Activated CD4-positive, alpha-beta memory T cell treated with anti-CD3 and anti-CD28 coated beads, Interleukin-2, amount 10 ng/mL, durations not matched to agents 7 days and 5 days (primary cell): ENCODE measurements at regions not wholly inside any gene's neighbourhood (a gene's known extent, or its start where the extent isn't known, plus 50 kb on each side); places are given as distances from the start of the nearest gene placed in this dataset.
"Not testable (repeated sequence)": the region's sequence is repeated elsewhere in the genome, so short reads cannot be mapped to it uniquely, and the experiment has no call there.

Source experiments
- CTCF ChIA-PET: fragments of 350-600 bp; sonication (Branson Sonifier 250); formaldehyde crosslinking; loops from one replicate; lab custom pipeline; 2021; ENCODE audit warnings: antibody characterized with exemption, inconsistent platforms; lab: Charles Lee
- POLR2A ChIA-PET: fragments of 350-600 bp; sonication (Branson Sonifier 250); formaldehyde crosslinking; loops from one replicate; lab custom pipeline; 2021; ENCODE audit warnings: antibody characterized with exemption; lab: Charles Lee
- DNase-seq: peaks from one replicate; pipeline ENCODE4 v3.0.0-alpha.2; 2020
- H3K27ac Mint-ChIP-seq: one replicate; pipeline ENCODE4 v1.8.0; 2021; ENCODE audit warnings: mild to moderate bottlenecking, mixed read lengths
- H3K27me3 Mint-ChIP-seq: one replicate; pipeline ENCODE4 v1.8.0; 2021; ENCODE audit warnings: mixed read lengths
- H3K36me3 Mint-ChIP-seq: one replicate; pipeline ENCODE4 v1.8.0; 2021; ENCODE audit warnings: low read depth, mixed read lengths
- H3K4me1 Mint-ChIP-seq: one replicate; pipeline ENCODE4 v1.8.0; 2021; ENCODE audit warnings: mixed read lengths
- H3K4me3 Mint-ChIP-seq: one replicate; pipeline ENCODE4 v1.8.0; 2021; ENCODE audit warnings: mild to moderate bottlenecking, mixed read lengths
- H3K9me3 Mint-ChIP-seq: one replicate; pipeline ENCODE4 v1.8.0; 2021; ENCODE audit warnings: mixed read lengths

DNA sequence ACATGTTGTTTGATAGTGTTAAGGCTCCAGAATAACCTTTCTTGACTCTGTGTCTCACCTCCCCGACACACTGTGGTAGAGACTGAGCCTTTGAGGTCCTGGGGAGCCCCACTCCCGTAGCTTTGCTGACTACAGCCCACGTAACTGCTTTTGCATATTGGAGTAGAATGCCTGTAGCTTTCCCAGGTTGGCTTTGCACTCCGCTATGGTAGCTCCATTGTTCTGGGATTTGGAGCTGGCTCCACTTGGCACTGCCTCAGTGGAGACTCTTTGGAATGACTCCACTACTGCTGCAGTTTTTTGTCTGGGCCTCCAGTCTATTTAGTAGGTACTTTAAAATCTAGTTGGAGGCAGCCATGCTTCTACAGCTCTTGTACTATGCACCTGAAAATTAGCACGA lies 56.2 kb upstream of the ANXA1 start:
- Mint-ChIP-seq H3K36me3 (no peaks in the 10 kb centered on the region), H3K4me3 (no peak overlapping the region), H3K9me3 (no peaks in the 10 kb centered on the region), H3K27me3 (peaks cover 6% of the 10 kb centered on the region), H3K27ac (no peak overlapping the region), H3K4me1 (peaks cover 3% of the 10 kb centered on the region)
- ChIA-PET POLR2A (no interaction called here), CTCF (interaction anchor here (0.5 kb wide), 1 partner anchor 273 kb away, joined by 3 read pairs; no protein-coding TSS in a partner anchor)
- DNase-seq, result no peak

DNA sequence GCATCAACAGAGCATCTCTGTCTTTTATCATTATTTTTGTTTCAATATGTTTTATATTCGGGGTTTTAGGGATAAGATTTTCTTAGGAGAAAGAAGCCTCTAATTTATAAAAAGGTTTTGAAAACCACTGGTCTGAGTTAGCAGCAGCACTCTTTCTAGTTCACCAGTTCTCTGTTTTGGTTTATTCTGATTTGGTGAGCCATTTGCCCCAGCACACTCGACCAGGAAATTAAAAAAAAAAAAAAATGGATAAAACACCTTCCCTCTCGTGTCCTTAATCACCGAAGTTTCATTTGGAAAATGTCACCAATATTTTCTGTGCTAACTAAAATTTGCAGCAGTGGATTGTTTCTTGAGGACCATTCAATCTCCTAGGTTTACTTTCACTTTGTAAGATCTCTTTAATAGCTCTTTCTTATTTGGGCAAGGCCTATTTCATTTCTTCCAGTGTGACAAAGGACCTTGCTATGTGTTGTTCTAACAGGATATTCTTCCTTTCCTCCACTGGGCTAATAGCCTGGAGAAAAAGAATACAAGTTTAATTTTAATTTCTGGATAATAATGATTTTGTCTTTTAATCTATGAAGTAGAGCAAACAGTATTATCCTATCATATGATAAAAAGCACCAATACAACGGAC lies 57.8 kb upstream of the ANXA1 start:
- H3K27ac Mint-ChIP-seq, result no peak overlapping the region
- no peak overlapping the region for H3K4me3 Mint-ChIP-seq
- DNase-seq, result no peak
- H3K9me3 Mint-ChIP-seq, result no peaks in the 10 kb centered on the region
- ChIA-PET CTCF (no interaction called here), POLR2A (no interaction called here)
- peaks cover 2% of the 10 kb centered on the region for H3K27me3 Mint-ChIP-seq
- peaks cover 3% of the 10 kb centered on the region for H3K4me1 Mint-ChIP-seq
- no peaks in the 10 kb centered on the region for H3K36me3 Mint-ChIP-seq

DNA sequence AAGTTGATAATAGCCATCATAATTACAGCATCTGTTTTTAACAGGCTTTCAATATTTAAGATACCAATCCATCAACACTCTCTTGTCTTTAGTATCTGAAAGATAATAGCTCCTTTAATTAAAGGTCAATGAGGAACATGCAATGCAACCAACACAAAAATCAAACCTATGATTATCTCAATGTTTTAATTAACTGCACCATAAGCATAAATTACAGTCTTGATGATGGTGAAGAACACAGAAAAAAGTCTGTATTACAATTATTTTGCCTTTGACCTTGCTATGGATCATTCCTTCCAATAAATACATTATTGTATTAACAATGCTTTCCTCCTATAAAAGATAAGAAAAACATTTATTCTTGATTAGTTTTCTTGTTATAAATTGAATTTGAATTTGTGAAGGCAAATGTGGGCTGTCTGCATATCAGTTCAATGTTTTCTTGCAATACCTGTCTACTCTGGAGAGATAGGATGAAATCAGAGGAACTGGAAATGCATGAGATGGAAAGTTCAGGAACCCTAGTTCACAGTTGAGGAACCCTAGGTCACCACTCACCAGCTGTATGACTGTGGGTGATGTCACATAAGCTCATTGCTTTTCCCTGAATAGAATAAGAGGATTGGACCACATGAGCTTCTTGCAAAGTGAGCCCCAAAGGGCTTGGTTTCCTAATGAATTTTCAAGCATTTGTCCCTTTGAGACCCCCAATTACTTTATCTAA lies 58.5 kb upstream of the ANXA1 start:
- no peak for DNase-seq
- H3K9me3 Mint-ChIP-seq, result no peaks in the 10 kb centered on the region
- H3K27me3 Mint-ChIP-seq, result peaks cover 2% of the 10 kb centered on the region
- no peaks in the 10 kb centered on the region for H3K36me3 Mint-ChIP-seq
- peaks cover 3% of the 10 kb centered on the region for H3K4me1 Mint-ChIP-seq
- H3K4me3 Mint-ChIP-seq, result no peak overlapping the region
- H3K27ac Mint-ChIP-seq, result no peak overlapping the region
- POLR2A ChIA-PET, result no interaction called here
- CTCF ChIA-PET, result no interaction called here

DNA sequence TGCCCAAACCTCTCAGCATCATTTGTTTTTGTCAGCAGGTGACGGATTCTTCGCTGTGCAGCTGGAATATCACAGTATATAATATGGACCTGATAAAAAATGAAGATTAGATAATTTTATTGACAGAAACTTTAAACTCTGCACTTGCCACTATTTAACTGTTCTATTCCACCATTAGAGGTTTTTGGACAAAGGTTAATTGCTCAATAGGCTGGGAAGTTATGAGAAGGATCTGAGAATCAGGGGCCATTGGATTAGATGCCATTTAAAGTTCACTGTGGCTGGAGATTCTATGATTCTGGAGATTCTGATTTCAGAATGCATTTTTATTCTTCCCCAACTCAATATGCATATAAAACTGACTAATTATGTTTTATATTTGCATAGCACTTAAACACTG lies 59.8 kb upstream of the ANXA1 start:
- peaks cover 3% of the 10 kb centered on the region for H3K4me1 Mint-ChIP-seq
- no peak for DNase-seq
- no peak overlapping the region for H3K4me3 Mint-ChIP-seq
- CTCF ChIA-PET, result interaction anchor here (1.4 to 1.6 kb wide), 2 partner anchors 9 to 13 kb away, joined by 3 to 5 read pairs; no protein-coding TSS in a partner anchor
- H3K36me3 Mint-ChIP-seq, result no peaks in the 10 kb centered on the region
- POLR2A ChIA-PET, result no interaction called here
- peaks cover 2% of the 10 kb centered on the region for H3K27me3 Mint-ChIP-seq
- H3K27ac Mint-ChIP-seq, result no peak overlapping the region
- H3K9me3 Mint-ChIP-seq, result no peaks in the 10 kb centered on the region

DNA sequence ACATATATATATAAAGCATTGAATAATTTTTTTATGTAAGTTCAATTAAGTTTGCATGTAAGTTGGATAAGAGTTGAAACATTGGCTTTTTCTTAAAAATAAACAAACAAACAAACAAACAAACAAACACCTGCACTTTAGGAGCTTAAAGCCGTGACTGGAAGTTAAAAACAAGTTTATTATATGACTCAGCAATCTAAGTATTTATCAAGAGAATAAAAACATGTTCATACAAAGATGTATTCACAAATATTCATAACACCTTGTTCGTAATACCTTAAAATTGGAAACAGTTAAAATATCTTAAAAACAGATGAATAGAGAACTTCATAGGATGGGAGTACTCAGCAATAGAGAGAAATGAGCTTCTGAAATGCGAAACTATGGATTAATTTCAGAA lies 61.5 kb upstream of the ANXA1 start:
- H3K27ac Mint-ChIP-seq, result no peak overlapping the region
- CTCF ChIA-PET, result interaction anchor here (1.2 kb wide), 1 partner anchor 93 kb away, joined by 5 read pairs; no protein-coding TSS in a partner anchor

DNA sequence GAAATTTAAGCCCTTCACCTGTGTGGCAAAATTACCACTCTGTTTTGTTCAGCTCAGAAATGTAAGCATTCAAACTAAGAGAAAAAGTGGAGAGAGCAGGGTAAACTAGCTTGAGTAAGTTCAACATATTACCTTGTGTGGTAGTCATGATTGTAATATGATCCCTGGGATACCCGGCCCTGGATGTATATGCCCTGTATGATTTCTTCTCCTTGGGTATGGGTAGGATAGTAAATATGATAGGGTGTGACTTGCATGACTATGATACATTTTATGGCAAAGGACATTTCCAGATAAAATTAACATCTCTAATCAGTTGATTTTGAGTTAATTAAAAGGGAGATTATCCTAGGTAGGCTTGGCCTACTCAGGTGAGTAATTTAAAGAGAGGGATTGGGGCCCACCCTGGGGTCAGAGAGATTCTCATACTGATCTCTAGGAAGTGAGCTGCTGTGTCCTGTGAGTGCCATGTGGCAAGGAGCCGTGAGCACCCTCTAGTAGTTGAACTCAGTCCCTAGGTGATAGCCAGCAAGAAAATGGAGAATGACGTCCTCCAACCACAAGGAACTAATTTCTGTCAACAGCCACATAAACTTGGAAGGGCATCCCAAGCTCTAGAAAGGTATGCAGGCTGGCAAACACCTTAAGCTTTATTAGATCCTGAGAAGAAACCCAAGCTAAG lies 62.2 kb upstream of the ANXA1 start:
- H3K9me3 Mint-ChIP-seq, result no peaks in the 10 kb centered on the region
- no peak overlapping the region for H3K4me3 Mint-ChIP-seq
- H3K27me3 Mint-ChIP-seq, result peaks cover 5% of the 10 kb centered on the region
- POLR2A ChIA-PET, result no interaction called here
- peaks cover 3% of the 10 kb centered on the region for H3K4me1 Mint-ChIP-seq
- H3K27ac Mint-ChIP-seq, result no peak overlapping the region
- CTCF ChIA-PET, result interaction anchor here (1.2 kb wide), 1 partner anchor 94 kb away, joined by 5 read pairs; no protein-coding TSS in a partner anchor
- no peaks in the 10 kb centered on the region for H3K36me3 Mint-ChIP-seq
- no peak for DNase-seq

More for the DNA sequence above, 61.5 kb upstream of the ANXA1 start:
- Mint-ChIP-seq H3K27me3 (peaks cover 5% of the 10 kb centered on the region), H3K9me3 (no peaks in the 10 kb centered on the region), H3K4me3 (no peak overlapping the region), H3K36me3 (no peaks in the 10 kb centered on the region), H3K4me1 (peaks cover 3% of the 10 kb centered on the region)
- no peak for DNase-seq
- POLR2A ChIA-PET, result no interaction called here

DNA sequence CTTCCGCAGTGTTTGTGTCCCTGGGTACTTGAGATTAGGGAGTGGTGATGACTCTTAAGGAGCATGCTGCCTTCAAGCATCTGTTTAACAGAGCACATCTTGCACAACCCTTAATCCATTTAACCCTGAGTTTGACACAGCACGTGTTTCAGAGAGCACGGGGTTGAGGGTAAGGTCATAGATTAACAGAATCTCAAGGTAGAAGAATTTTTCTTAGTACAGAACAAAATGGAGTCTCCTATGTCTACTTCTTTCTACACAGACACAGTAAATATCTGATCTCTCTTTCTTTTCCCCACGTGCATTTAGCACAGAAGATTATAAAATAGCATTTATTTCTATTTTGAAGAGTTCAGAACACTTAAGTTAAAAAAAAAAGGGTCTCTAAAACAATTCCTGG lies 63.8 kb upstream of the ANXA1 start:
- CTCF ChIA-PET, H3K4me1 Mint-ChIP-seq, DNase-seq, H3K27ac Mint-ChIP-seq, H3K9me3 Mint-ChIP-seq, POLR2A ChIA-PET, H3K36me3 Mint-ChIP-seq, H3K4me3 Mint-ChIP-seq: not testable (repeated sequence)
- peaks cover 13% of the 10 kb centered on the region for H3K27me3 Mint-ChIP-seq

DNA sequence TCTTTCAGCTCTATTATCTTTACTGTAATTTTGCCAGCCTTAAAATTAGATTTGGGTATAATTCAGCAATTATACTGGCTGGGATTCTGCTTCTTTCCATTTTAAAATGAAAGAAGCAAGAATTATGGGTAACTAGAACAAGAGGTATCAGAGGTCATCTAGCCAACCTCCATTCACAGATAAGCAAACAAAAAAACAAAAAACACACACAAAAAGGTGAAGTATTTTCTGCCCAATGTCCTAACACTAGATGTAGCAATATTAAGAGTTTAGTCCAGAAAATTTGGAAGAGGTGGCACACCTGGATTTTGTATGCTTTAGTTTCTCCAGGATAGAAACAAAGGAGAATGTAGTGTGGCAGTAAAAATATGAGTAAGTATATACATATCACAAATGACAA lies 68.1 kb upstream of the ANXA1 start:
- Mint-ChIP-seq H3K27me3 (peaks cover 10% of the 10 kb centered on the region), H3K27ac (no peak overlapping the region), H3K9me3 (no peaks in the 10 kb centered on the region), H3K4me1 (no peaks in the 10 kb centered on the region), H3K36me3 (no peaks in the 10 kb centered on the region), H3K4me3 (no peak overlapping the region)
- no peak for DNase-seq
- ChIA-PET POLR2A (no interaction called here), CTCF (interaction anchor here (1.8 kb wide), 1 partner anchor 20 kb away, joined by 3 read pairs; no protein-coding TSS in a partner anchor)

DNA sequence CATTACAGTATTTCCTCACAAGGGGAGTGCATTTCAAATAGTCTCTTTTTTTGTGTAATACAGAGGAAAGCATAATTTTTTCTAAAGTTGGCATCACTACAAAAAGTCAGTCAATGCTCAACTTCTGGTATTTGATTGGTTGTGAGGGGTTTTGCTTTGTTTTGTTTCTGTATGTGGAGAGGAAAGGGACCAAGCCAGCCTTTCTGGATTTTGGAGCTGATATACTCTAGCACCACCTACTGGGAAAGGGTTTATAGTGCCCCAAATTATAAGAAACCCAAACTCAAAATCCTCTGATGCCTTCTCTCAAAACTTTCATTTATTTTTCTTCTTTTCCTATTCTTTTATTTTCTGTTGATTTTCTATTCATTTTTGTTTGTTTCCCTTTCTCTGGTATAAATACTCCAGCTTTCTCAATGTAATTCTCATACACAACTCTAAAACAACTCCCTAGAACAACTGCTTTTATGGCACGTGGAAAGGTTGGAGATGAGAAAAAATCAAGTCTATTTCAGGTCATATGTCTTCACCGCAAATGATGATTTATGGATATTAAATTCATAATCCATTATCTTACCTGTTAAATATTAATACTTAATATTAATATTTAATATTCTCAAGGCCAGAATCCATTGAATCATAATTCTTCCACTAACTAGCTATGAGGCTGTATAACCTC lies 69.5 kb upstream of the ANXA1 start:
- Mint-ChIP-seq H3K9me3 (no peaks in the 10 kb centered on the region), H3K27ac (no peak overlapping the region), H3K4me3 (no peak overlapping the region), H3K27me3 (peaks cover 18% of the 10 kb centered on the region), H3K4me1 (no peaks in the 10 kb centered on the region), H3K36me3 (no peaks in the 10 kb centered on the region)
- no peak for DNase-seq
- ChIA-PET CTCF (interaction anchor here (0.7 to 4.0 kb wide), 6 partner anchors 10 to 225 kb away, joined by 3 to 20 read pairs (median 4); no protein-coding TSS in a partner anchor), POLR2A (no interaction called here)

DNA sequence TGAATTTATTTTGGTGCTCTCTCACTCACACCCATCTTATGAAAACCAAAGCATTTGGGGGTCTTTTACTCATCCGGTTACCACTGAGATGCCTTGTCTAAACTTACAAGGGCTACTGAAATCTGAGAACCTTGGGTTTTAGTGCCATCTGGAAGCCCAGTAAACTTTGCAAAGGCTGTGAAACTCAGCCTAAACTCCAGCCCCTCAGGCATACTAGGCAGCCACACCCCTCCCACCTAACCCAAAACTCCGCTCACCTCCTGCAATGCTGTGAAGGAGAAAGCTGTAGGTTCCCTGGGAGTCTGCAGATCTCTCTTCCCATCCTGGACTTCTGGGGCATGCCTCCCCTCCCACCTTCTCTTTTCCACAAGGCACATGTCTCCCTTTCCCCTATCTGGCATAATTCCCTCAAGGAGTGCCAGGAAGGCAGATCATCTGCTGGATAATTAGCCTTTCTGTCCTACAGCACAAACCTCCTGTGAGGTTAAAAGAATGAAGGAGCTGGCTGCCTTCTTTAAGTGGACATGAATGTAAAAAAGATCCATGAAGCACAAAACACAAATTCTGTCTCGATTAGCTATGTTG lies 71.5 kb upstream of the ANXA1 start:
- no peak for DNase-seq
- Mint-ChIP-seq H3K4me3 (no peak overlapping the region), H3K9me3 (no peaks in the 10 kb centered on the region), H3K27me3 (peaks cover 19% of the 10 kb centered on the region), H3K36me3 (no peaks in the 10 kb centered on the region), H3K27ac (no peak overlapping the region), H3K4me1 (no peaks in the 10 kb centered on the region)
- ChIA-PET POLR2A (no interaction called here), CTCF (interaction anchor here (0.9 to 4.0 kb wide), 7 partner anchors 14 to 1041 kb away, joined by 3 to 20 read pairs (median 5); no protein-coding TSS in a partner anchor)

DNA sequence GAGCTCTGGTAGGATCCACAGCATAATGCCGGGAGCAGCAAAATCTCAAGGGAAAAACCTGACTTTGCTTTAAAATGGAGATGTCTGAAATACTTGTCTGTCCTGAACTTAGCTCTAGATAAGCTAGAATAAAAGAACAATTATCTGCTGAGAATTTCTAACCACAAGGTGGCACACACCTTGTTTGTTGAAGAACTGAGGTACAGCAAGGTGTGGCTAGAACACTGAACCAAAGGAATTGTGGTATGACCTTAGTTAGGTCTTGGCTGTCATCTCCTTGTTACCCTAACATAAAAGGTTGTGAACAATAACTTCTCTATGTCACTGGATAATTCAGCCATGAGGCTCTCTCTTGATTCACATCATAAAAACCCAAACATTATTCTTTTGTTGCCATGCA lies 72.3 kb upstream of the ANXA1 start:
- Mint-ChIP-seq H3K27ac (no peak overlapping the region), H3K9me3 (no peaks in the 10 kb centered on the region), H3K4me3 (no peak overlapping the region), H3K4me1 (no peaks in the 10 kb centered on the region), H3K36me3 (no peaks in the 10 kb centered on the region), H3K27me3 (peaks cover 19% of the 10 kb centered on the region)
- POLR2A ChIA-PET, result no interaction called here
- DNase-seq, result no peak
- CTCF ChIA-PET, result interaction anchor here (0.7 to 4.0 kb wide), 4 partner anchors 14 to 1040 kb away, joined by 3 to 20 read pairs (median 3); no protein-coding TSS in a partner anchor

DNA sequence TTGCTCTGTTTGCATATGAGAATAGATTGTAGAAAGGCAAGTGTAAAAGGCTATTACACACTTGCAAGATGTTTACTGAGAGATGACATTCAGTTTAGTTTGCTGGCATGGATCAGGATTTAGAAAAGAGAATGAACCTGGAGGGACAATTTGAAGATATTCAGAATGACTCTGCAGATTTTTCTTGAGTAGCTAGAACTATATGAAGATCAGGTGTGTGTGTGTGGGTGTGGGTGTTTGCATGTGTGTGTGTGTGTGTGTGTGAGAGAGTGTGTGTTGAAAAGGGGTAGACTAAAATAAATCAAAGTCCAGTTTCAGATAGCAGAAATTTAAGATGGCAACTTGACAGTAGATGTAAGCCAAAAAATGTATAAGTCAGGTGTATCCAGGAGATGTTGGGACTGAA lies 74.0 kb upstream of the ANXA1 start:
- ChIA-PET POLR2A (no interaction called here), CTCF (no interaction called here)
- DNase-seq, result no peak
- Mint-ChIP-seq H3K4me3 (no peak overlapping the region), H3K27ac (no peak overlapping the region), H3K4me1 (no peaks in the 10 kb centered on the region), H3K27me3 (peaks cover 23% of the 10 kb centered on the region), H3K9me3 (no peaks in the 10 kb centered on the region), H3K36me3 (no peaks in the 10 kb centered on the region)
